CD14-positive monocyte (primary cell): ENCODE measurements at regions not wholly inside any gene's neighbourhood (a gene's known extent, or its start where the extent isn't known, plus 50 kb on each side); places are given as distances from the start of the nearest gene placed in this dataset.

Experiments used
- DNase-seq, 3 donors: peaks; one replicate each; pipeline ENCODE4 v3.0.0-alpha.2; 2011 to 2022
- H2AFZ ChIP-seq: 2 replicates; pipeline ENCODE4 v1.6.0; 2012; ENCODE audit warnings: mild to moderate bottlenecking, low read depth, low read length, inconsistent platforms; ENCODE audit not compliant: insufficient read depth, poor library complexity, severe bottlenecking
- H3K27ac ChIP-seq, 2 donors: 1 replicate in 1 of 2; 2 replicates in 1 of 2; pipeline ENCODE4 v1.5.1; 2012 to 2013; ENCODE audit warnings: low read length in 2 of 2, control low read depth in 1 of 2, inconsistent platforms in 1 of 2, low read depth in 1 of 2, mild to moderate bottlenecking in 1 of 2
- H3K27me3 ChIP-seq, 2 donors: one replicate each; pipeline versions ENCODE4 v1.6.0 to v1.6.1; 2011 to 2013; ENCODE audit warnings: low read length in 2 of 2; ENCODE audit not compliant: control insufficient read depth in 2 of 2, insufficient read depth in 2 of 2
- H3K36me3 ChIP-seq, 2 donors: replicated peaks in 1 of 2; 1 replicate in 1 of 2; 2 replicates in 1 of 2; pipeline versions ENCODE4 v1.5.1 to v1.6.1; 2012 to 2013; ENCODE audit warnings: low read length in 2 of 2, control low read depth in 1 of 2, inconsistent platforms in 1 of 2, mild to moderate bottlenecking in 1 of 2; ENCODE audit not compliant: insufficient read depth in 2 of 2, control insufficient read depth in 1 of 2
- H3K4me1 ChIP-seq, 2 donors: 1 replicate in 1 of 2; 2 replicates in 1 of 2; pipeline versions ENCODE4 v1.5.1 to v1.6.1; 2012 to 2013; ENCODE audit warnings: low read length in 2 of 2, control low read depth in 1 of 2, inconsistent platforms in 1 of 2, mild to moderate bottlenecking in 1 of 2, moderate library complexity in 1 of 2; ENCODE audit not compliant: insufficient read depth in 2 of 2, control insufficient read depth in 1 of 2
- H3K4me2 ChIP-seq: replicated peaks from 2 replicates; pipeline ENCODE3; 2012; ENCODE audit warnings: low read length, moderate library complexity, mild to moderate bottlenecking; ENCODE audit not compliant: poor library complexity, severe bottlenecking; ENCODE audit errors: extremely low read depth
- H3K4me3 ChIP-seq, 3 experiments: fragments of 200-600 bp in 1 of 3; sonication (generic) in 1 of 3; replicated peaks in 1 of 3; 1 replicate in 2 of 3; 2 replicates in 1 of 3; pipeline ENCODE4 v1.5.1; 2011 to 2013; ENCODE audit warnings: low read length in 3 of 3, mild to moderate bottlenecking in 3 of 3, control low read depth in 2 of 3, low read depth in 2 of 3, inconsistent platforms in 1 of 3, moderate library complexity in 1 of 3
- H3K79me2 ChIP-seq: 2 replicates; pipeline ENCODE4 v1.6.0; 2012; ENCODE audit warnings: mild to moderate bottlenecking, control low read depth, inconsistent platforms, low read length, moderate library complexity; ENCODE audit not compliant: insufficient read depth
- H3K9ac ChIP-seq: 2 replicates; pipeline ENCODE4 v1.6.0; 2017; ENCODE audit warnings: low read length, mild to moderate bottlenecking; ENCODE audit not compliant: insufficient read depth, poor library complexity, severe bottlenecking
- H3K9me3 ChIP-seq, 2 donors: replicated peaks in 1 of 2; 1 replicate in 1 of 2; 2 replicates in 1 of 2; pipeline versions ENCODE4 v1.5.1 to v1.6.1; 2012 to 2013; ENCODE audit warnings: low read length in 2 of 2, control low read depth in 1 of 2; ENCODE audit not compliant: control insufficient read depth in 1 of 2, insufficient read depth in 1 of 2
- H4K20me1 ChIP-seq: 2 replicates; pipeline ENCODE4 v1.6.0; 2012; ENCODE audit warnings: mild to moderate bottlenecking, low read length, control low read depth, moderate library complexity; ENCODE audit not compliant: insufficient read depth
- H3K27ac Mint-ChIP-seq, 7 donors: one replicate each; pipeline ENCODE4 v1.8.0; 2020; ENCODE audit warnings: mild to moderate bottlenecking in 7 of 7, mixed read lengths in 7 of 7, moderate library complexity in 6 of 7, inconsistent platforms in 2 of 7
- H3K27me3 Mint-ChIP-seq, 3 donors: one replicate each; pipeline ENCODE4 v1.8.0; 2021 to 2022; ENCODE audit warnings: low read depth in 3 of 3, mild to moderate bottlenecking in 3 of 3, mixed read lengths in 3 of 3, moderate library complexity in 3 of 3, inconsistent platforms in 1 of 3
- H3K36me3 Mint-ChIP-seq, 2 donors: one replicate each; pipeline ENCODE4 v1.8.0; 2020; ENCODE audit warnings: mixed read lengths in 2 of 2, inconsistent platforms in 1 of 2, mild to moderate bottlenecking in 1 of 2
- H3K4me1 Mint-ChIP-seq: one replicate; pipeline ENCODE4 v1.8.0; 2020; ENCODE audit warnings: mild to moderate bottlenecking, mixed read lengths
- H3K4me3 Mint-ChIP-seq, 2 donors: one replicate each; pipeline ENCODE4 v1.8.0; 2020; ENCODE audit warnings: mild to moderate bottlenecking in 2 of 2, mixed read lengths in 2 of 2, moderate library complexity in 1 of 2
- H3K9me3 Mint-ChIP-seq, 7 donors: one replicate each; pipeline ENCODE4 v1.8.0; 2020 to 2022; ENCODE audit warnings: mixed read lengths in 7 of 7, mild to moderate bottlenecking in 6 of 7, moderate library complexity in 6 of 7, inconsistent platforms in 2 of 7
- WGBS: methylation state at CpG from one replicate; pipeline ENCODE4 v1.1.5; 2013; ENCODE audit warnings: missing lambda C conversion rate; ENCODE audit not compliant: insufficient coverage; 5-methylcytosine and 5-hydroxymethylcytosine counted together
- intact Hi-C, 2 donors: fragments of 100-400 bp; cut with micrococcal nuclease; formaldehyde crosslinking; loops; one replicate each; pipeline versions ENCODE4 v1.15.0 to v1.15.1; 2023
- TF ChIP-seq, protein P1 (sequence below): fragments of 200-600 bp; IDR thresholded peaks from one replicate; pipeline ENCODE4 v1.8.0; 2022; ENCODE audit warnings: antibody characterized with exemption, mild to moderate bottlenecking

DNA sequence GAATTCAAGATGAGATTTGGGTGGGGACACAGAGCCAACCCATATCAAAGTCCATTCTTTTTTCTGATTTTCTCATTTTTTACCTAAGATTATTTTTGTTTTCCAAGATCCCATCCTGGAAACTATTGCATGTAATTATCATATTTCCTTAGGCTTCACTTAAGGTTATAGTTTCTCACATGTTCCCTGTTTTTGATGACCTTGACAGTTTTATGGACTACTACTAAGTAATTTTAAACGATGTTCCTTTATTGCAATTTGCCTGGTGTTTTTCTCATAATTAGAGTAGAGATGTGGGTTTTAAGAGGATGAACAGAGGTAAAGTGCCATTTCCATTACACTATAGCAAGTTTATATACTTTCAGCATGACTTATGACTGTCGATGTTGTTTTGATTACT lies 795.1 kb downstream of the FAT4 start:
- no peak overlapping the region for H3K4me3 Mint-ChIP-seq

GRCh38 chr4:126113058-126113457 lies 798.3 kb downstream of the FAT4 start:
- Histone ChIP-seq H3K4me2 (no peak overlapping the region), H3K36me3 (no peaks in the 10 kb centered on the region), H3K9me3 (peaks cover 9 to 14% of the 10 kb centered on the region in 2 donors), H3K79me2 (no peaks in the 10 kb centered on the region), H3K9ac (no peak overlapping the region), H3K27me3 (no peaks in the 10 kb centered on the region), H4K20me1 (no peaks in the 10 kb centered on the region), H3K4me3 (no peak overlapping the region), H3K4me1 (no peaks in the 10 kb centered on the region), H2AFZ (no peak overlapping the region), H3K27ac (no peak overlapping the region)
- no peaks in the 10 kb centered on the region for H3K36me3 Mint-ChIP-seq
- no CpG with 5 or more reads among the region's 1 CpG for WGBS
- no peak for DNase-seq
- intact Hi-C loops: no loop called here
- no peak overlapping the region for H3K4me3 Mint-ChIP-seq
- H3K27me3 Mint-ChIP-seq: no peaks in the 10 kb centered on the region
- no peaks in the 10 kb centered on the region for H3K4me1 Mint-ChIP-seq
- peaks cover 5 to 12% (median 7%) of the 10 kb centered on the region in 7 donors for H3K9me3 Mint-ChIP-seq
- TF ChIP-seq, protein P1, sequence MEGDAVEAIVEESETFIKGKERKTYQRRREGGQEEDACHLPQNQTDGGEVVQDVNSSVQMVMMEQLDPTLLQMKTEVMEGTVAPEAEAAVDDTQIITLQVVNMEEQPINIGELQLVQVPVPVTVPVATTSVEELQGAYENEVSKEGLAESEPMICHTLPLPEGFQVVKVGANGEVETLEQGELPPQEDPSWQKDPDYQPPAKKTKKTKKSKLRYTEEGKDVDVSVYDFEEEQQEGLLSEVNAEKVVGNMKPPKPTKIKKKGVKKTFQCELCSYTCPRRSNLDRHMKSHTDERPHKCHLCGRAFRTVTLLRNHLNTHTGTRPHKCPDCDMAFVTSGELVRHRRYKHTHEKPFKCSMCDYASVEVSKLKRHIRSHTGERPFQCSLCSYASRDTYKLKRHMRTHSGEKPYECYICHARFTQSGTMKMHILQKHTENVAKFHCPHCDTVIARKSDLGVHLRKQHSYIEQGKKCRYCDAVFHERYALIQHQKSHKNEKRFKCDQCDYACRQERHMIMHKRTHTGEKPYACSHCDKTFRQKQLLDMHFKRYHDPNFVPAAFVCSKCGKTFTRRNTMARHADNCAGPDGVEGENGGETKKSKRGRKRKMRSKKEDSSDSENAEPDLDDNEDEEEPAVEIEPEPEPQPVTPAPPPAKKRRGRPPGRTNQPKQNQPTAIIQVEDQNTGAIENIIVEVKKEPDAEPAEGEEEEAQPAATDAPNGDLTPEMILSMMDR: no peak
- no peak overlapping the region for H3K27ac Mint-ChIP-seq

More for the DNA sequence above, 795.1 kb downstream of the FAT4 start:
- no peak overlapping the region for H3K27ac ChIP-seq
- intact Hi-C loops: no loop called here
- TF ChIP-seq, protein P1: no peak
- Mint-ChIP-seq H3K9me3 (peaks cover 2 to 12% (median 6%) of the 10 kb centered on the region in 7 donors), H3K4me1 (no peaks in the 10 kb centered on the region), H3K27ac (no peak overlapping the region), H3K36me3 (no peaks in the 10 kb centered on the region), H3K27me3 (no peaks in the 10 kb centered on the region)
- H3K9me3 ChIP-seq: peaks cover 16 to 20% of the 10 kb centered on the region in 2 donors
- H3K4me2 ChIP-seq: no peak overlapping the region
- no peaks in the 10 kb centered on the region for H3K79me2 ChIP-seq
- H2AFZ ChIP-seq: no peak overlapping the region
- no peak for DNase-seq
- no peak overlapping the region for H3K4me3 ChIP-seq
- no peaks in the 10 kb centered on the region for H3K4me1 ChIP-seq
- H4K20me1 ChIP-seq: no peaks in the 10 kb centered on the region
- no peak overlapping the region for H3K9ac ChIP-seq
- no peaks in the 10 kb centered on the region for H3K36me3 ChIP-seq
- no CpG with 5 or more reads among the region's 2 CpGs for WGBS
- no peaks in the 10 kb centered on the region for H3K27me3 ChIP-seq
